ENCODE measurements at regions not wholly inside any gene's neighbourhood (a gene's known extent, or its start where the extent isn't known, plus 50 kb on each side); places are given as distances from the start of the nearest gene placed in this dataset.
A peak's percentile ranks its signal among the peaks of the same experiment; 100 is the strongest.

GRCh38 chr3:176431991-176432390 lies 765.3 kb downstream of the TBL1XR1 start:
- DNase-seq (ENCODE audit: low read depth) = peak; percentile 56

- DNase-seq (ENCODE audit: low read depth) = no peak
These were observed 766.3 kb downstream of the TBL1XR1 start for GRCh38 chr3:176431038-176431418.

- peak; percentile 23 for DNase-seq (ENCODE audit: low read depth)
These were observed 766.8 kb downstream of the TBL1XR1 start for GRCh38 chr3:176430244-176431037.

- no peak for DNase-seq (ENCODE audit: low read depth)
These were observed 768.7 kb downstream of the TBL1XR1 start for GRCh38 chr3:176428552-176428951.

GRCh38 chr3:176426371-176426770 lies 770.9 kb downstream of the TBL1XR1 start:
- DNase-seq (ENCODE audit: low read depth) = no peak

GRCh38 chr3:176416870-176417269 lies 780.4 kb downstream of the TBL1XR1 start:
- DNase-seq (ENCODE audit: low read depth) = no peak

- DNase-seq (ENCODE audit: low read depth) = no peak
These were observed 781.5 kb downstream of the TBL1XR1 start for GRCh38 chr3:176415661-176416295.

- no peak for DNase-seq (ENCODE audit: low read depth)
These were observed 784.5 kb downstream of the TBL1XR1 start for GRCh38 chr3:176412771-176413170.

GRCh38 chr3:176403531-176403930 lies 793.8 kb downstream of the TBL1XR1 start:
- DNase-seq (ENCODE audit: low read depth) = no peak

- no peak for DNase-seq (ENCODE audit: low read depth)
These were observed 796.1 kb downstream of the TBL1XR1 start for GRCh38 chr3:176401211-176401610.

GRCh38 chr3:176399193-176399592 lies 798.1 kb downstream of the TBL1XR1 start:
- no peak for DNase-seq (ENCODE audit: low read depth)

- DNase-seq (ENCODE audit: low read depth) = no peak
These were observed 802.0 kb downstream of the TBL1XR1 start for GRCh38 chr3:176395240-176395639.

- DNase-seq (ENCODE audit: low read depth) = no peak
These were observed 818.5 kb downstream of the TBL1XR1 start for GRCh38 chr3:176378789-176379188.

- DNase-seq (ENCODE audit: low read depth) = no peak
These were observed 820.8 kb downstream of the TBL1XR1 start for GRCh38 chr3:176376531-176376930.

GRCh38 chr3:176375519-176375918 lies 821.8 kb downstream of the TBL1XR1 start:
- no peak for DNase-seq (ENCODE audit: low read depth)

GRCh38 chr3:176362191-176362731 lies 835.0 kb downstream of the TBL1XR1 start:
- no peak for DNase-seq (ENCODE audit: low read depth)

GRCh38 chr3:176359211-176359610 lies 838.1 kb downstream of the TBL1XR1 start:
- DNase-seq (ENCODE audit: low read depth) = no peak

GRCh38 chr3:176357891-176358290 lies 839.4 kb downstream of the TBL1XR1 start:
- DNase-seq (ENCODE audit: low read depth) = no peak

- DNase-seq (ENCODE audit: low read depth) = no peak
These were observed 842.4 kb downstream of the TBL1XR1 start for GRCh38 chr3:176354843-176355242.

- peak; percentile 3 for DNase-seq (ENCODE audit: low read depth)
These were observed 844.5 kb downstream of the TBL1XR1 start for GRCh38 chr3:176352716-176353334.

- DNase-seq (ENCODE audit: low read depth) = peak; percentile 4
These were observed 845.9 kb downstream of the TBL1XR1 start for GRCh38 chr3:176351408-176351807.

GRCh38 chr3:176349706-176350105 lies 847.6 kb downstream of the TBL1XR1 start:
- no peak for DNase-seq (ENCODE audit: low read depth)

Data from LHCN-M2 (cell line).